Adrenal gland (tissue), 9 donors: ENCODE measurements at regions not wholly inside any gene's neighbourhood (a gene's known extent, or its start where the extent isn't known, plus 50 kb on each side); places are given as distances from the start of the nearest gene placed in this dataset.

Source experiments
- DNase-seq, 7 donors: peaks; one replicate each; pipeline ENCODE4 v3.0.0-alpha.2; 2019 to 2020
- H3K27ac ChIP-seq, 5 donors: fragments of 200-600 bp; sonication (generic) in 4 of 5; 1 replicate in 3 of 5; 2 replicates in 2 of 5; pipeline versions ENCODE4 v1.5.1 to v1.8.0; 2016 to 2020; ENCODE audit warnings: mild to moderate bottlenecking in 1 of 5
- H3K27me3 ChIP-seq: fragments of 200-600 bp; 2 replicates; pipeline ENCODE4 v1.8.0; 2021
- H3K36me3 ChIP-seq, 2 donors: fragments of 200-600 bp; replicated peaks in 1 of 2; 1 replicate in 1 of 2; 2 replicates in 1 of 2; pipeline versions ENCODE4 v1.5.1 to v1.8.0; 2018 to 2022
- H3K4me1 ChIP-seq, 2 donors: fragments of 200-600 bp; replicated peaks in 1 of 2; 1 replicate in 1 of 2; 2 replicates in 1 of 2; pipeline versions ENCODE4 v1.5.1 to v1.8.0; 2018 to 2021
- H3K4me3 ChIP-seq, 4 donors: fragments of 200-600 bp; sonication (generic) in 3 of 4; one replicate each; pipeline ENCODE4 v1.5.1; 2016 to 2018
- H3K9me3 ChIP-seq, 3 donors: fragments of 200-600 bp; sonication (generic) in 1 of 3; replicated peaks in 1 of 3; 1 replicate in 2 of 3; 2 replicates in 1 of 3; pipeline versions ENCODE4 v1.5.1 to v1.8.0; 2016 to 2021
- POLR2A ChIP-seq, 2 donors: fragments of 450-650 bp; IDR thresholded peaks; one replicate each; pipeline ENCODE4 v1.6.1; 2017; ENCODE audit warnings: antibody characterized with exemption in 2 of 2, mild to moderate bottlenecking in 2 of 2, moderate library complexity in 1 of 2
- WGBS, 4 donors: extraction: QIAGEN DNeasy Blood & Tissue Kit in 2 of 4; methylation state at CpG; one replicate each; pipeline versions ENCODE4 v1.1.5 to v1.1.7; 2013 to 2017; 5-methylcytosine and 5-hydroxymethylcytosine counted together
- intact Hi-C, 2 donors: fragments of 100-400 bp; cut with DNase I; formaldehyde crosslinking; loops; one replicate each; pipeline versions ENCODE4 v1.14.1 to v1.15.0; 2022 to 2023
- TF ChIP-seq, protein P1 (sequence below), 6 experiments: fragments of 450-650 bp in 4 of 6; fragments of 200-600 bp in 2 of 6; sonication (generic) in 1 of 6; IDR thresholded peaks; 1 replicate in 5 of 6; 2 replicates in 1 of 6; pipeline versions ENCODE4 v1.5.1 to v1.8.0; 2016 to 2021; ENCODE audit warnings: antibody characterized with exemption in 6 of 6, mild to moderate bottlenecking in 2 of 6, moderate library complexity in 1 of 6
- donor health status: healthy with polysubstance abuse.
- donor health status: Bipolar disorder and iron deficiency.
- donor health status: DM: yes; HTN: yes; CAD: no.
- donor health status: DM: no; HTN: no; CAD: no.
- donor health status: DM: no; HTN: no; CAD: no.

DNA sequence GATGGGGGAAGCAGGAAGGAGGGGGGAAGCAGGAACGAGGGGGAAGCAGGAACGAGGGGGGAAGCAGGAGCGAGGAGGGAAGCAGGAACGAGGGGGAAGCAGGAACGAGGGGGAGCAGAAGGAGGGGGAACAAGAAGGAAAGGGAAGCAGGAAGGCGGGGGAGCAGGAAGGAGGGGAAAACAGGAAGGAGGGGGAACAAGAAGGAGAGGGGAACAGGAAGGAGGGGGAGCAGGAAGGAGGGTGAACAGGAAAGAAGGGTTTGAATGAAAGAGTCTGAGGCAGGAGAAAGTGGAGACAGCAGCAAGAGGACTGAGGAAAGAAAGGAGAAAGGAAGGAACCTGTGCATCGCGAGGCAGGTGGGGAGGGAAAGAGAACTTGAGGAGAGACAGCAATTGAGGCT, 256.6 kb downstream of the PTEN start:
- TF ChIP-seq, protein P1, sequence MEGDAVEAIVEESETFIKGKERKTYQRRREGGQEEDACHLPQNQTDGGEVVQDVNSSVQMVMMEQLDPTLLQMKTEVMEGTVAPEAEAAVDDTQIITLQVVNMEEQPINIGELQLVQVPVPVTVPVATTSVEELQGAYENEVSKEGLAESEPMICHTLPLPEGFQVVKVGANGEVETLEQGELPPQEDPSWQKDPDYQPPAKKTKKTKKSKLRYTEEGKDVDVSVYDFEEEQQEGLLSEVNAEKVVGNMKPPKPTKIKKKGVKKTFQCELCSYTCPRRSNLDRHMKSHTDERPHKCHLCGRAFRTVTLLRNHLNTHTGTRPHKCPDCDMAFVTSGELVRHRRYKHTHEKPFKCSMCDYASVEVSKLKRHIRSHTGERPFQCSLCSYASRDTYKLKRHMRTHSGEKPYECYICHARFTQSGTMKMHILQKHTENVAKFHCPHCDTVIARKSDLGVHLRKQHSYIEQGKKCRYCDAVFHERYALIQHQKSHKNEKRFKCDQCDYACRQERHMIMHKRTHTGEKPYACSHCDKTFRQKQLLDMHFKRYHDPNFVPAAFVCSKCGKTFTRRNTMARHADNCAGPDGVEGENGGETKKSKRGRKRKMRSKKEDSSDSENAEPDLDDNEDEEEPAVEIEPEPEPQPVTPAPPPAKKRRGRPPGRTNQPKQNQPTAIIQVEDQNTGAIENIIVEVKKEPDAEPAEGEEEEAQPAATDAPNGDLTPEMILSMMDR (IDR thresholded peaks at IDR 0.05): no peak
- TF ChIP-seq POLR2A (IDR thresholded peaks at IDR 0.05): no peak
- H3K27ac ChIP-seq: no peak overlapping the region
- no peak overlapping the region for H3K4me3 ChIP-seq
- WGBS, 4 donors: 62 to 73% (median 69%) methylated on average over 8 of the region's 8 CpGs
- H3K36me3 ChIP-seq: no peaks in the 10 kb centered on the region
- no peak for DNase-seq
- H3K4me1 ChIP-seq: peaks cover 0 to 3% of the 10 kb centered on the region in 2 donors
- no peaks in the 10 kb centered on the region for H3K9me3 ChIP-seq
- H3K27me3 ChIP-seq: no peaks in the 10 kb centered on the region
- intact Hi-C loops: no loop called here

DNA sequence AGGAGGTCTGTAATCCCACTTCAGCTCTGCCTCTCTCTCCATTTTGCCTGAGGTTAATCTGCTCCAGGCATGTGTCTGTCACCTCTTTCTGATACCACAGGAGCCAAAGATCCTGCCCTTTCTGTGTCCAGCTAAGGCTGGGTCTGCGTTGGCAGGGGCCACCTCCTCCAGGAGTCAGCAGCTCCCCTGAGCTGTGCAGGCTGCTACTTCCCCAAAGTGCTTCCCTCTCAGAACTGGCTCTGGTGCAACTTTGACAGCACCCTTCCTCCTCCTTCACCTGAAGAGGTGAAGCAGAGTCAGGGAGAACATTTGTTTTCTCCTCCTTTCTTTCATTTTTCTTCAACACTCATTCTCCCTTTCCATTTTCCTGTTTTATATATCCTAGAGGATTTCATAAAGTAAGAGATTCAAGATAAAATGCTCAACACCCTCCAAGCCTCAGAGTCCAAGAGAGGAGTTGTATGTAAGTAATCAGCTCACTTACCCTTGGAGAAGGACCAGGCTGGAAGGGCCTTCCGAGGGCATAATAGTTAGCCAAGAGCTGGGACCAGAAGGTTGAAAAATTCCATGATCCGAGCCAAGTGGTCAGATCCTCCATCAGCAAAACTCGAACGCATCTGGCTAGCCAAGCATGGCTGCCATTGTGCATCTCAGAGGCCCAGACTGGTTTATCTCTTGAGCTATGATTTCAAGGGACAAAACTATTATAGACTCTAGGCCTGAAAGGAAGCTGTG, 257.3 kb downstream of the PTEN start:
- no peaks in the 10 kb centered on the region for H3K27me3 ChIP-seq
- no peaks in the 10 kb centered on the region for H3K9me3 ChIP-seq
- TF ChIP-seq POLR2A (IDR thresholded peaks at IDR 0.05): no peak
- TF ChIP-seq, protein P1 (IDR thresholded peaks at IDR 0.05): no peak
- H3K4me3 ChIP-seq: no peak overlapping the region
- H3K27ac ChIP-seq: no peak overlapping the region
- H3K36me3 ChIP-seq: no peaks in the 10 kb centered on the region
- intact Hi-C loops: no loop called here
- peaks cover 0 to 3% of the 10 kb centered on the region in 2 donors for H3K4me1 ChIP-seq
- WGBS, 4 donors: 80 to 89% (median 85%) methylated on average over 5 of the region's 5 CpGs
- no peak for DNase-seq

DNA sequence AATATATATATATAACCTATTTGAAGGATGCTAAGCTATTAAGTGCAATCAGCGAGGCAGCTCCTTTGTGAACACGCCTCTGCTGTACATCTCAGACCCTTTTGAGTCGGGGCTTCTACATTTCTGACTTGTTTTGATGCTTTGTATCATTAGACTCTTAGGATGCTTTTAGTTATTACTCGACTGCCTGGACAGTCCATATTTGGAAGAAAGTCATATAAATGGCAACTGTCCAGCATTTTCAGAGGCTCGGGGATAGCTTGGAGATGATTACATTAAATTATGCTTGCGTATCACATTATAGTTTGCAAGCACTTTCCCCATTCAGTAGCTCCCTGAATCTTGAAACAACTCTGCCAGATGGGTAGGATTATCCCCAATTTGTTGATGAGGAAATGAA, 257.9 kb downstream of the PTEN start:
- no peaks in the 10 kb centered on the region for H3K36me3 ChIP-seq
- 89 to 93% (median 92%) methylated on average over 6 of the region's 6 CpGs for WGBS, 4 donors
- no peak for DNase-seq
- H3K27me3 ChIP-seq: no peaks in the 10 kb centered on the region
- TF ChIP-seq, protein P1 (IDR thresholded peaks at IDR 0.05): no peak
- no peak for TF ChIP-seq POLR2A (IDR thresholded peaks at IDR 0.05)
- H3K4me1 ChIP-seq: peaks cover 0 to 3% of the 10 kb centered on the region in 2 donors
- H3K9me3 ChIP-seq: no peaks in the 10 kb centered on the region
- no peak overlapping the region for H3K27ac ChIP-seq
- intact Hi-C loops: no loop called here
- no peak overlapping the region for H3K4me3 ChIP-seq

DNA sequence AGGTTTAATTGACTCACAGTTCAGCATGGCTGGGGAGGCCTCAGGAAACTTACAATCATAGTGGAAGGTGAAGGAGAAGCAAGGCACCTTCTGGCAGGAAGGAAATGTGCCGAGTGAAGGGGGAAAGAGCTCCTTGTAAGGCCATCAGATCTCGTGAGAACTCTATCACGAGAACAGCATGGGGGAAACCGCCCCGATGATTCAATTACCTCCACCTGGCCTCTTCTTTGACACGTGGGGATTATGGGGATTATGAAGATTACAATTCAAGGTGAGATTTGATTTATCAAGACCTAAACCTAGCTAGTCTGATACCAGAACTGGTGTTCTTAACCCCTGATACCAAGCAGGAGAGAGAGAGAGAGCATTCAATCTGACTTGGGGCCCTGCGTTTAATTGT, 258.7 kb downstream of the PTEN start:
- WGBS, 4 donors: 81 to 88% (median 88%) methylated on average over 7 of the region's 7 CpGs
- Histone ChIP-seq H3K27me3 (no peaks in the 10 kb centered on the region), H3K27ac (no peak overlapping the region), H3K9me3 (no peaks in the 10 kb centered on the region), H3K4me1 (peaks cover 0 to 1% of the 10 kb centered on the region in 2 donors), H3K4me3 (no peak overlapping the region), H3K36me3 (no peaks in the 10 kb centered on the region)
- TF ChIP-seq, protein P1 (IDR thresholded peaks at IDR 0.05): no peak
- TF ChIP-seq POLR2A (IDR thresholded peaks at IDR 0.05): no peak
- DNase-seq: no peak
- intact Hi-C loops: no loop called here
